ENCODE measurements at regions not wholly inside any gene's neighbourhood (a gene's known extent, or its start where the extent isn't known, plus 50 kb on each side); places are given as distances from the start of the nearest gene placed in this dataset.
"Not testable (repeated sequence)": the region's sequence is repeated elsewhere in the genome, so short reads cannot be mapped to it uniquely, and the experiment has no call there.

- no peak for DNase-seq
These were observed 56.1 kb upstream of the TMEM132D start for GRCh38 chr12:129959889-129960288.

DNA sequence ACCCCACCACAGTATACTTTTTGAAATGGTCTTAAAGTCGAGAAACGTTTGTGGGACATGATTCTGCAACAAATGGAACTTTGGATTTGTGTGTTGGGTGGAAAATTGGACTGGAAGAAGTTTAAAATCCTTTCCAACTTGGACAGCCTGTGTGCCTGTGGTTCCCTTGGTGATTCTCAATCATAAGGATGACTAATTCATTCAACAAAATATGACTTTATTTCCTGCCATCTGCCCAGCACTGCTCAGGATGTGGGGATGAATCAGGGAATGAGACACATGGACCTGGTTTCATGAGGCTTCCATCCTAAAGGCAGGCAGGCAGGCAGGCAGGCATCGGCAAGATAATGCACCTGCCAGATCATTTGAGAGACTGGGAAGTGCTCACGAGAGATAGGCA, 57.3 kb upstream of the TMEM132D start:
- DNase-seq, result no peak

GRCh38 chr12:129961856-129962255, 58.0 kb upstream of the TMEM132D start:
- DNase-seq, result no peak

DNA sequence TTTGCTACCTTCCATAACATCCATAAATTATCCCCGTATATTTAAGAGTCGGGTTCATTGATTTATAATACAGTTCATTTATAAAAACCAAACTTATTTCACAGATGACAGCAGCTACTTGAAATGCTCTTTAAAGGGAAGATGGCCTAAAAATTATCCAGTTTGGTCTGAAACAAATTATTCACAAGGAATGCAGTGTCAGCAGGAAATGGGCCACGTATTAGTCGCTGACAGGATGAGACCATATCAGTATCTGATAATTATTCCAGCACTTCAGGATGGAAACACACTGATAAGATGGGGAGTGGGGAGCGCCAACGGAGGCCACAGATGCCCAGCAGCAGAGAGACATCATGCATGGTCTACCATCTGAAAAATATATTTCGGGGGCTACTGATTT, 60.5 kb upstream of the TMEM132D start:
- DNase-seq, result no peak

DNA sequence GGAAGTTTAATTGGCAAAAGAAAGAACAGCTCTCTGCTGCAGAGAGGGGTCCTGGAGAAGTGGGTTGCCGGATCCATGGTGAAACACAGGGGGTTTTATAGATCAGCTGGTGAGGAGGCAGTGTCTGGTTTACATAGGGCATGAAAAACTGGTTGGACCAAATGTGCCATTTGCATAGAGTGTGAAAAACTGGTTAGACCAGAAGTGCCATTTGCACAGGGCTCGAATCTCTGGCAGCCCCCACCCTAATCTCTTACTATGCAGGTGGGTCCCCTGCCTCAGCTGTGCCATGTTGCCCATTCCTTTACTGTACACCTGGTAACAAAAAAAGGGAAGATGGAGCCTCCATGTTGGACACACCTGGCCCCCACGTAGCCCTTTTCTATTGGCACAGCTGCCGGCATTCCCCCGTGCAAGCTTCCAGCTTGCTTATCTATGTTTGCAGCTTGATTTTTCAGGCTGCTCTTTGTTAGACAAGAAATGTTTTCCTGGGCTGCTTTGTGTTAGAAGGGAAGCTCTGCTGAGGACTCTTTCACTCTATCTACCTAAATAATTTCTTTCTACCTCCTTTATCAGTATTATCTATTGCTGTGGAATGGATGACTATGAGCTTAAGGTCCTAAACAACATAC, 61.1 kb upstream of the TMEM132D start:
- DNase-seq, result no peak

DNA sequence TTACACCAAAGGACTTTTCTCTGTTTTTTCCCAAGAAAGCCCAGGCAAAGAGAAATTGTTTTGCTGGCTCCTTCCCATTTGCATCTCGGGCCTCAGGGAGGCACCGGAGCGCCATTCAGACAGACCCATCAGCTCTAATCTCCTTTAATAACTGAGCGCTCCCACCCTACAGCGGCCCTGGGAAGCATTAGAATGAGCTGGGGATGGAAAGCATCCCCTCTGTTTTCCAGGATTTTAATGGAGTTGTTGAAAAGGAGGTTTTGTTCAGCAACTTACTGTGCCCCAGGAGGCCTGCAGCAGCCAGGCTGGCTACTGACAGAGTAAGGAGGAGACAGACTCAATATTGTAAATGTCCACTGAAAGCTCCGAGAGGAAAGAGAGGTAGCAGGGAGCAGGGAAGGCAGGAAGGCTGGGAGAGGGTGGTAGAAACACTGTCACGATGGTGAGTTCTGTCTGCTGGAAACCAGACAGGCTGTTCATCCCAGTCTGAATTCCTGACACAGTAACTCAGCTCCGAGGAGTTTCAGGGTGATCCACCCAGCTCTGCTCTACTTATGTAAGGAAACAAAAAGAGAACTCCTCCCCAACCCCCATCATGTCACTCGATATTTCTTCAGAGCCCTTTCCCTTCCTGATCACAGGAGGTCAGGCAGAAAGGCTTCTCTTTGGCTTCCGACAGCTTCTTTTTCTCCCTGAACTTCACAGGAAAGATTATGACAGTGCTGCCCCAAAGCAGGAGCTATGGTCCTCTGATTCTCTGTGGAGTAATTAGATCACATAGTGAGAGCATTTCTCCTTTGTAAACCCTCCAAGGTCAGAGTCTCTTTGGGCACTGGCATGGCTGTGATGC, 62.5 kb upstream of the TMEM132D start:
- DNase-seq, result no peak

DNA sequence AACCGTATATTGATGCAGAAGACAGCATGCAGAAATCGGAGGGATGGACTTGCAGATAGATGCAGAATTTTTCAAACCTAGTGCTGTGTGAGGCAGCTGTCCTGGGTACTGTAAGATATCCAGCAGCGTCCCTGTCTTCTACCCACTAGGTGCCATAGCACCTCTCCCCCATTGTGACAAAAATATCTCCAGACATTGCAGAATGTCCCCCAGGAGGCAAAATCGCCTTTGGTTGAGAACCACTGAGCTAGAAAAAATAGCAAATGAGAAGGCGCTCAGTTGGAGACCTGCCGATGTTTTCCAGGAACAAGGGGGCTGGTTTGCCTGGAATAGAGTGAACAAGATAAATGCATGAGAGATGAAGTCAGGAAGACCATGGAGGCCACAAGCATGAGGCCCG, 67.9 kb upstream of the TMEM132D start:
- no peak for DNase-seq

DNA sequence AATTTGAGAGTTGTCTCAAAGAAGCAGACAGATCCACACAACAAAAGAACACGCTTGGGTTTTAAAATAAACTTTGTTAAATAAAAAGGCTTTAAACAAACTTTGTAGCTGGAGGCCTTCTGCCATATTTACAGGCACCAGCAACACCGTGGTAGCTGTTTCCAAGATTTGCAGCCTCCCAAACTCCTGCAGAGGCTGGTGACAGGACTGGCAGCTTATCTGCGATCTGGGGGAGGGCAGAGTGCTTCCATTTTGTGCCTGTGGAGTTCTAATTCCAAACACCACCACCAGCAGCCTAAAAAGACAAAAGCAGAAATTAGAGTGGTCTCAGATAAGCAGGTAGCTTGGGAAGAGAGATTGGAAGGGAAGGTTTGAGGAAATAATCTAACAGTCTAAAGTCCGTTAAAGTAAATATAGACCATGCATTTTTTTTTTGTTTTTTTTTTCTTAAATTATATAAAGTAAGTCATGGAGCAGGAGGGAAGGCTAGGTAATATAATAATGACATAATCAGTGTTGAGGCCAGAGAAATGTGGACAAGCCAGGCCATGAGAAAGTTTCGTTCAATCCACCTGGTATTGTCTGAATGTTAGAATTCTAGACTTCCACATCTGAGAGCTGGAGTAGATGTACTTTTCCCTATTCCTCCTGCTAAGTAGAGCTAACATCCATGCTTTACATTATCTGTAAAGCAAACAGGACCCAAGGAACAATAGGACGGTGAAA, 69.6 kb upstream of the TMEM132D start:
- DNase-seq, result no peak

DNA sequence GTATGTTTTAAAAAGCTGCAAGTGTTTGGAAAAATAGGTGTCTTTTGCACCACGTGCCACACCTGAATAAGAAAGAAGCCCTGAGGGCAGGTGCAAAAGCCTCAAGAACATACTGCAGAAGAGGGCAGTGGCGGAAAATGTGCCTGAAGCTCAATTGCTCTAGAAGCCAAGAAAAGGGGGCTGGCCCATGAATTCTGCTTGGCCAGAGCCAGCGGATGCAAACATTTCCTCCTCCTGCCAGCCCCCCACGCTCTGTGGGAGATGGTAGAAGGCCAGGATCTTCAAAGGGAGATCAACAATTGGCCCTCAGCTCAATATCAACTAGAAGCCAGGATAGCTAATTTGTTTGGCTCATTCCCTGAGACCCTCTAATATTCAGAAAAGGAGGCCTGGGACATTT, 80.3 kb upstream of the TMEM132D start:
- DNase-seq, result no peak

DNA sequence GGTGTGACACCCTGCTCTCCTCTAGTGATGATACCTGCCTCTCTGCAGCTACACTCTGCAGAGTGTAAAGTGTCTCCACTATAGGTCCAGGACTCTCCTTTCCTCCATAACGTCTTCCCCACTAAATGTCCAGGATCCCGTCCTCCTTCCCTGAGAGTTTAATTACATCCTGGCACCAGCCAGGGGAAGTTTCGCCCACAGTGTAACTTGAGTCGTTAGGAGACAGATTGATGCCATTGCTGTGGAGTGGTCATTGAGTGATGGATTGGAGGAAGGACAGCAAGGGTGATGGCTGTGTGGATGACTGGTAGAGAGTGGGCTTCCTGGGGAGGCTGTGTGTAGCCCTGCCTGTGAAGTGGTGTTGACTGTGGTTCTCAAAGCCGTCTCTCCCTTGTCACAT, 84.0 kb upstream of the TMEM132D start:
- no peak for DNase-seq

- DNase-seq, result no peak
These were observed 90.8 kb upstream of the TMEM132D start for GRCh38 chr12:129994634-129995033.

- no peak for DNase-seq
These were observed 93.4 kb upstream of the TMEM132D start for GRCh38 chr12:129997239-129997638.

GRCh38 chr12:130004310-130004877, 100.6 kb upstream of the TMEM132D start:
- DNase-seq, result not testable (repeated sequence)

- no peak for DNase-seq
These were observed 103.9 kb upstream of the TMEM132D start for GRCh38 chr12:130007771-130008170.

- DNase-seq, result no peak
These were observed 104.4 kb upstream of the TMEM132D start for GRCh38 chr12:130008241-130008640.

DNA sequence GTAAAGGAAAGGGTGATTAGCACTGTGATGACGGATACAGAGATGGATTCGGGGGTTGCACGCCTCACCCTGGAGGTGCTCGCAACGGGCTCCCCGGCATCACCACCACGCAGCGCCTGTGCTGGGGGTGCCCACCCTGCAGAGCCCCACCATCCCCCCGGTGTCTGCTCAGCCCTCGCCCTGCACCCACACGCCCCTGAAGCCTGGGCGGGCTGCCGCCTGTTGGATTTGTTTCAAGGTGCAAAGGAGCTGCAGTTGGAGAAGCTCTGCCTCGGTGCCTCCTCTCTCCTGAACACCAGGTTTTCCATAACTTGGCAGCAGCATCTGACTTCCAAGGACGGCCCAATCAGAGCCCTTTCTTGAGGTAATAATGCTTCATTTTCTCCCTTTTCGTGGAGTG, 106.1 kb upstream of the TMEM132D start:
- no peak for DNase-seq

- DNase-seq, result no peak
These were observed 108.0 kb upstream of the TMEM132D start for GRCh38 chr12:130011611-130012385.

- no peak for DNase-seq
These were observed 110.1 kb upstream of the TMEM132D start for GRCh38 chr12:130013771-130014484.

- no peak for DNase-seq
These were observed 110.6 kb upstream of the TMEM132D start for GRCh38 chr12:130014485-130014807.

DNA sequence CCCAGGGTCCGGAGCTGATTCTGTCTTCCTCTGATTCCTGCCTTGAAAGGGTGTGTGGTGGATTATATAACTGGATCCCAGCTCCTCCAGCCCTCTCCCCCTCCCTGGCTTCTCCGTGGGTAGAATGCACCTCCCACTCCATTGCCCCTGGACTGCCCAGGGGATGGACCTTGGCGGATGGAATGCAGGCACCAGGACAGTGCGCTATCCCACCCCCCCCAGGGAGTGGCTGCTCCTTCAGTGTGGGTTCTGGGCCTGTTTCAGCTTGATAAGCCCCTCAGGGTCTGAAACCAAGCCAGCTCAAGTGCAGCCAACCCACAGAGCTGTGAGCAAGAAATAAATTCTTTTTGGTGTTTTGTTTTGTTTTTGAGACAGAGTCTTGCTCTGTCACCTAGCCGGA, 112.4 kb upstream of the TMEM132D start:
- DNase-seq, result no peak

DNA sequence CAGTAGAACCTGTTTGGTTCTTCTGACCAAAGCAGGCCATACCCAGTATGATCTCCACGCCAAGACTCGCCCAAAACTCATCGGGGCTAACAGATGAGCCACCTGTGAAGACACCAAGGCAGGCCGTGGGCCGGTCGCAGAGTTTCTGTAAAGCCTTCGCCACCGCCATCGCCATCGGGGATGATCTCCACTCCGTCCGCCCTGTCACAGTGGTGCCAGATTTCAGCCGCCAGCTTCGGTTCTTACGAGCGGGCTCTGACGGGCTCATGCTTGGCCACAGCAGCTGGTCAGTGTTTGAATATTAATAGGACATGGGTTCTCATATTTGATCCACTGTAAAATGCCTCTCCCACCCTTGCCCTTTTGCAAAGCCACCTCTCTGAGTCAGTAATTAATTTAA, 113.2 kb upstream of the TMEM132D start:
- no peak for DNase-seq
